H9 (cell line): ENCODE measurements at regions not wholly inside any gene's neighbourhood (a gene's known extent, or its start where the extent isn't known, plus 50 kb on each side); places are given as distances from the start of the nearest gene placed in this dataset.
A peak's percentile ranks its signal among the peaks of the same experiment; 100 is the strongest.

Experiments used
- DNase-seq: peaks from one replicate; pipeline ENCODE4 v3.0.0-alpha.2; 2017
- H2AFZ ChIP-seq: one replicate; pipeline ENCODE4 v1.6.1; 2013; ENCODE audit warnings: mild to moderate bottlenecking, low read length, control low read depth, moderate library complexity
- H2AK5ac ChIP-seq: 2 replicates; pipeline ENCODE4 v1.6.1; 2013; ENCODE audit warnings: low read length, control low read depth, mixed read lengths; ENCODE audit not compliant: insufficient read length
- H2BK120ac ChIP-seq: one replicate; pipeline ENCODE4 v1.6.1; 2013; ENCODE audit warnings: low read depth, mild to moderate bottlenecking, low read length, control low read depth, inconsistent platforms; ENCODE audit not compliant: poor library complexity, severe bottlenecking
- H2BK12ac ChIP-seq: 2 replicates; pipeline ENCODE4 v1.6.1; 2013; ENCODE audit warnings: low read length, control low read depth, mixed read lengths, low read depth; ENCODE audit not compliant: insufficient read length
- H2BK15ac ChIP-seq: 2 replicates; pipeline ENCODE4 v1.6.1; 2013; ENCODE audit warnings: low read depth, low read length, control low read depth
- H2BK20ac ChIP-seq: one replicate; pipeline ENCODE4 v1.6.1; 2013; ENCODE audit warnings: low read depth, mild to moderate bottlenecking, low read length, control low read depth, inconsistent platforms; ENCODE audit not compliant: poor library complexity, severe bottlenecking
- H2BK5ac ChIP-seq: 2 replicates; pipeline ENCODE4 v1.6.1; 2013; ENCODE audit warnings: low read length, control low read depth, mixed read lengths; ENCODE audit not compliant: insufficient read length
- H3K14ac ChIP-seq: 2 replicates; pipeline ENCODE4 v1.6.1; 2013; ENCODE audit warnings: low read length, control low read depth; ENCODE audit not compliant: insufficient read depth
- H3K18ac ChIP-seq: 2 replicates; pipeline ENCODE4 v1.6.1; 2013; ENCODE audit warnings: low read depth, mild to moderate bottlenecking, mixed read lengths, low read length, control low read depth; ENCODE audit not compliant: insufficient read length
- H3K23ac ChIP-seq: 2 replicates; pipeline ENCODE4 v1.6.1; 2013; ENCODE audit warnings: low read length, control low read depth, mixed read lengths, low read depth; ENCODE audit not compliant: insufficient read length
- H3K23me2 ChIP-seq: 2 replicates; pipeline ENCODE4 v1.6.1; 2013; ENCODE audit warnings: low read depth, mild to moderate bottlenecking, mixed read lengths, low read length, control low read depth; ENCODE audit not compliant: insufficient read length, poor library complexity, severe bottlenecking
- H3K27ac ChIP-seq: 2 replicates; pipeline ENCODE4 v1.5.1; 2013; ENCODE audit warnings: low read length, control low read depth, mixed read lengths, low read depth; ENCODE audit not compliant: insufficient read length
- H3K27me3 ChIP-seq: 2 replicates; pipeline ENCODE4 v1.6.1; 2013; ENCODE audit warnings: low read length, control low read depth, inconsistent platforms; ENCODE audit not compliant: insufficient read depth
- H3K4ac ChIP-seq: 2 replicates; pipeline ENCODE4 v1.6.1; 2013; ENCODE audit warnings: low read depth, mild to moderate bottlenecking, control low read depth, inconsistent platforms, low read length, moderate library complexity
- H3K4me1 ChIP-seq: 2 replicates; pipeline ENCODE4 v1.6.1; 2013; ENCODE audit warnings: low read length, control low read depth, inconsistent platforms; ENCODE audit not compliant: insufficient read depth
- H3K4me2 ChIP-seq: 2 replicates; pipeline ENCODE4 v1.6.1; 2013; ENCODE audit warnings: low read length, control low read depth, mixed read lengths; ENCODE audit not compliant: insufficient read length, insufficient read depth
- H3K56ac ChIP-seq: 2 replicates; pipeline ENCODE4 v1.6.1; 2013; ENCODE audit warnings: low read depth, mild to moderate bottlenecking, mixed read lengths, low read length, control low read depth; ENCODE audit not compliant: insufficient read length
- H3K79me1 ChIP-seq: 2 replicates; pipeline ENCODE4 v1.6.1; 2013; ENCODE audit warnings: low read depth, mild to moderate bottlenecking, moderate library complexity, low read length, control low read depth, inconsistent platforms; ENCODE audit not compliant: insufficient read depth, poor library complexity, severe bottlenecking
- H3K79me2 ChIP-seq: 2 replicates; pipeline ENCODE4 v1.6.1; 2013; ENCODE audit warnings: low read length, control low read depth, inconsistent platforms; ENCODE audit not compliant: insufficient read depth
- H3K9ac ChIP-seq: 2 replicates; pipeline ENCODE4 v1.6.1; 2013; ENCODE audit warnings: low read length, control low read depth, mixed read lengths; ENCODE audit not compliant: insufficient read length; ENCODE audit errors: extremely low read depth
- H3K9me3 ChIP-seq: one replicate; pipeline ENCODE4 v1.6.1; 2013; ENCODE audit warnings: low read depth, low read length, inconsistent platforms; ENCODE audit not compliant: control insufficient read depth
- H3T11ph ChIP-seq: one replicate; pipeline ENCODE4 v1.6.1; 2013; ENCODE audit warnings: mild to moderate bottlenecking, low read length, control low read depth, inconsistent platforms
- H4K20me1 ChIP-seq: one replicate; pipeline ENCODE4 v1.6.1; 2013; ENCODE audit not compliant: control insufficient read depth, insufficient read length, insufficient read depth
- H4K5ac ChIP-seq: 2 replicates; pipeline ENCODE4 v1.6.1; 2013; ENCODE audit warnings: low read depth, mild to moderate bottlenecking, mixed read lengths, low read length, control low read depth; ENCODE audit not compliant: insufficient read length
- H4K8ac ChIP-seq: replicated peaks from 2 replicates; pipeline ENCODE4 v1.6.1; 2013; ENCODE audit warnings: low read length, control low read depth, mixed read lengths, low read depth; ENCODE audit not compliant: insufficient read length
- H4K91ac ChIP-seq: 2 replicates; pipeline ENCODE4 v1.6.1; 2013; ENCODE audit warnings: low read depth, mild to moderate bottlenecking, moderate library complexity, mixed read lengths, low read length, control low read depth; ENCODE audit not compliant: insufficient read length
- H3K27ac Mint-ChIP-seq, 3 experiments: 2 replicates in 2 of 3; 3 replicates in 1 of 3; pipeline ENCODE4 v1.8.0; 2020 to 2021; ENCODE audit warnings: mixed read lengths in 3 of 3, mild to moderate bottlenecking in 1 of 3, moderate library complexity in 1 of 3
- H3K27me3 Mint-ChIP-seq: 2 replicates; pipeline ENCODE4 v1.8.0; 2021; ENCODE audit warnings: low read depth, mild to moderate bottlenecking, moderate library complexity, mixed read lengths
- H3K36me3 Mint-ChIP-seq, 3 experiments: 2 replicates in 2 of 3; 3 replicates in 1 of 3; pipeline ENCODE4 v1.8.0; 2020 to 2021; ENCODE audit warnings: low read depth in 3 of 3, mixed read lengths in 3 of 3; ENCODE audit not compliant: insufficient read depth in 1 of 3
- H3K4me1 Mint-ChIP-seq, 2 experiments: 2 replicates each; pipeline ENCODE4 v1.8.0; 2020; ENCODE audit warnings: mixed read lengths in 2 of 2
- H3K4me3 Mint-ChIP-seq, 2 experiments: 2 replicates in 1 of 2; 3 replicates in 1 of 2; pipeline ENCODE4 v1.8.0; 2020 to 2021; ENCODE audit warnings: mild to moderate bottlenecking in 2 of 2, mixed read lengths in 2 of 2, moderate library complexity in 1 of 2
- H3K9me3 Mint-ChIP-seq, 2 experiments: 2 replicates in 1 of 2; 3 replicates in 1 of 2; pipeline ENCODE4 v1.8.0; 2020; ENCODE audit warnings: mild to moderate bottlenecking in 2 of 2, mixed read lengths in 2 of 2, moderate library complexity in 1 of 2
- CTCF ChIP-seq: fragments of 200-600 bp; sonication (generic); conservative IDR thresholded peaks from 3 replicates; pipeline ENCODE4 v1.8.0; 2021; ENCODE audit warnings: antibody characterized with exemption, mild to moderate bottlenecking
- WGBS: extraction: QIAGEN DNeasy Blood & Tissue Kit; methylation state at CpG from one replicate; pipeline ENCODE4 v1.1.7; 2013; ENCODE audit warnings: missing lambda C conversion rate, low lambda C conversion rate, mixed read lengths; ENCODE audit not compliant: insufficient read length; ENCODE audit errors: extremely low coverage; 5-methylcytosine and 5-hydroxymethylcytosine counted together

GRCh38 chr1:222927031-222927430 is 112.2 kb downstream of the DISP1 start:
- Histone ChIP-seq H3K56ac (no peak overlapping the region), H4K20me1 (no peaks in the 10 kb centered on the region), H3K4ac (no peak overlapping the region), H4K91ac (no peak overlapping the region), H3K9me3 (no peaks in the 10 kb centered on the region), H4K8ac (no peak overlapping the region), H3K9ac (no peak overlapping the region), H2BK120ac (no peak overlapping the region), H4K5ac (no peak overlapping the region), H3K4me2 (no peak overlapping the region), H2AK5ac (no peak overlapping the region), H2BK12ac (no peak overlapping the region), H2AFZ (no peak overlapping the region), H3T11ph (no peak overlapping the region), H2BK20ac (no peak overlapping the region), H3K27ac (no peak overlapping the region), H3K79me2 (no peaks in the 10 kb centered on the region), H3K18ac (no peak overlapping the region), H3K79me1 (no peaks in the 10 kb centered on the region), H3K23me2 (no peaks in the 10 kb centered on the region), H2BK15ac (no peak overlapping the region), H3K4me1 (0 out of 2 replicates have a peak, but pooled peaks cover 2% of the 10 kb centered on the region), H3K27me3 (no peaks in the 10 kb centered on the region), H3K23ac (no peak overlapping the region), H3K14ac (no peak overlapping the region), H2BK5ac (no peak overlapping the region)
- no peaks in the 10 kb centered on the region for H3K36me3 Mint-ChIP-seq
- no peak for TF ChIP-seq CTCF
- no peaks in the 10 kb centered on the region for H3K9me3 Mint-ChIP-seq
- peaks cover 29 to 57% of the 10 kb centered on the region in 2 experiments for H3K4me1 Mint-ChIP-seq
- H3K4me3 Mint-ChIP-seq: no peak overlapping the region
- WGBS: no CpG with 5 or more reads among the region's 4 CpGs
- no peak for DNase-seq
- H3K27ac Mint-ChIP-seq: peak overlapping the region in 2 of 3 experiments; percentile 52 to 96; a peak in 1 of 7 replicates
- no peaks in the 10 kb centered on the region for H3K27me3 Mint-ChIP-seq
